ENCODE measurements at regions not wholly inside any gene's neighbourhood (a gene's known extent, or its start where the extent isn't known, plus 50 kb on each side); places are given as distances from the start of the nearest gene placed in this dataset.
A peak's percentile ranks its signal among the peaks of the same experiment; 100 is the strongest.

DNA sequence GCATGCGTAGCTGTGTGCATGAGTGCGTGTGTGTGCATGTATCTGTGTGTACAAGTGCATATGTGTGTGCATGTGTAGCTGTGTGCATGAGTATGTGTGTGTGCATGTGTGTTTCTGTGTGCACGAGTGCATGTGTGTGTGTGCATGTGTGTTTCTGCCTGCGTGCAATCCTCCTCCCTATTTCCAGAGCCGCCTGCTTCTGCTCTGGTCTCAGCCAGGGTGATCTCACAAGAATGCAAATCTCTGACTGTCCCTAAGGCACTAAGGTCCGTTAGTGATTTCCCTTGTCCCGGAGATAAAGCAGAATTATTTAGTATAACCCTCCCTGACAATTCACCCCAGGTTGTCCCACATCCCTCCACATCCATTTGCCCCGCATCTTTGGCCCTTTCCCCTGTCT, 530.3 kb downstream of the TCERG1L start:
- TF ChIP-seq ZFX (IDR thresholded peaks at IDR 0.05) (no peak), CTCF (conservative IDR thresholded peaks at IDR 0.05) (no peak)
- no peak overlapping the region for H3K27ac ChIP-seq

DNA sequence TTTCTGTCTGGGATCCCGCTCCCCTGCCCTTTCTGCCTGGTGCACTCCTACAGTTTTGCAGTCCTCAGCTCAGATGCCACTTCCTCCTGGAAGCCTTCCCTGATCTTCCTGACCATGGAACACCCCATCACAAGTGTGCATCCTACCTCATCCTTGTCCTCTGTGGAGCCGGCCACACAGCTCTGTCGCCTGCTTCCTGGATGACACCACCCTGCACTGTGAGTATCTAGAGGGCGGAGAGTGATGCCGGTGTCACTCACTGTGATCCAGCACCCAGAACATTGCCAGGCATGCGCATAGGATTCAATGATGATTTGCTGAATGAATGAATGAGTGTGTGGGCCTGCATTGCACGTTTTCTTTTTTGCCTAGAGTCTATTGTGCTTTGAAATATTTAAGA, 529.9 kb downstream of the TCERG1L start:
- no peak overlapping the region for H3K27ac ChIP-seq
- TF ChIP-seq CTCF (conservative IDR thresholded peaks at IDR 0.05) = no peak
- no peak for TF ChIP-seq ZFX (IDR thresholded peaks at IDR 0.05)

- no peak overlapping the region for H3K27ac ChIP-seq
Measured at GRCh38 chr10:130782467-130782866, 529.1 kb downstream of the TCERG1L start.

GRCh38 chr10:130784326-130784725, 527.2 kb downstream of the TCERG1L start:
- TF ChIP-seq CTCF (conservative IDR thresholded peaks at IDR 0.05) (no peak), ZFX (IDR thresholded peaks at IDR 0.05) (no peak)

More at GRCh38 chr10:130782467-130782866, 529.1 kb downstream of the TCERG1L start:
- TF ChIP-seq CTCF (conservative IDR thresholded peaks at IDR 0.05) (no peak), ZFX (IDR thresholded peaks at IDR 0.05) (no peak)

DNA sequence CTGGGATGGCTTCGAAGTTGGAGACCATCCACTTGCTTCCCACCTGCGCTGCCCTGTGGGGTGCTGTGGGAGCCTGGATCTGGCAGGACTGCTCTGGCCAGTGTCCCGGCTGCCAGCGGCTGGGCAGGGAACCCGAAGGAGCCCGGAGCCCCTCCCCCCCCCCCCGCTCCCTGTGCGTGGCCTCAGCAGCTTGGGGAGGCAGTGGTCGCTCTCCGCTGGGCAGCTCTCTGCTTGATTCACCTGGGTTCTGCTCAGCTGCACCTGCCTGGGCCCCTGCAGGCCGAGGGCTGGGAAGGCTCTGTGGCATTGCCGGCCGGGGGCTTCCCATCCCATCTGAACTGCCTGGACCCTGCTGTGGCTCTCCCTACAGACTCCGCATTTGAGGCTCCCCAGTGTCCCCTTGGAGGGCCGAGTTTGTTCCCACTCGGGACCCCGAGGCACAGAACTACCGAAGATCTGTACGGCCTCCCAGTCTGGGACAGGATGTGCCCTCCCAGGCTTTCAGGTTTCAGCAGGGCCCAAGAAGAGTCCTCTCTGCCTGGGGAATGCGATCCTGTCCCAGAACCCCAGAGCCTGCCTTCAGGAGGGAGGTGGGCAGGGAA, 525.1 kb downstream of the TCERG1L start:
- TF ChIP-seq ZFX (IDR thresholded peaks at IDR 0.05) (no peak), CTCF (conservative IDR thresholded peaks at IDR 0.05) (no peak)
- peak overlapping the region; percentile 15; the same call in 1 of the 2 replicates for H3K27ac ChIP-seq

More at GRCh38 chr10:130784326-130784725, 527.2 kb downstream of the TCERG1L start:
- H3K27ac ChIP-seq = no peak overlapping the region

DNA sequence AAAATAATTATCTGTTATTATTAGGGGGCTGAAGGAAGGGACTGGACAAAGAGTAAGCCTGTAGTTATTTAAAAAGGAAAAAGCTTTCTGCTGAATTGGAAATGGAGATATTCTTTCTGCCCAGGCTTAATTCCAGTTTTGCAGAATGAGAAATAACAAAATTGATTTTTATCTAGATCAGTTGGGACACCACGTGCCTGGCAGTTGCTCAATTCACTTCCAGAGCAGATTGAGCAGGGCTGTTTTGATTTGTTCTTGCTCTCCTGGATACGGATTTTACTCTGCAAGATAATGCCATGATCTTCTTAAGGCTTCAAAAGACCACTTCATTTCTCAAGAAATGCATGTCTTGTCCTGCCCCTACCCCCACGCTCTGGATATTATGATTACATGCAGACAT, 524.3 kb downstream of the TCERG1L start:
- H3K27ac ChIP-seq = peak overlapping the region; percentile 50
- TF ChIP-seq ZFX (IDR thresholded peaks at IDR 0.05) = no peak

GRCh38 chr10:130787821-130788220, 523.7 kb downstream of the TCERG1L start:
- H3K27ac ChIP-seq = peak overlapping the region; percentile 50
- TF ChIP-seq CTCF (conservative IDR thresholded peaks at IDR 0.05) (no peak), ZFX (IDR thresholded peaks at IDR 0.05) (no peak)

GRCh38 chr10:130790339-130790738, 521.2 kb downstream of the TCERG1L start:
- TF ChIP-seq ZFX (IDR thresholded peaks at IDR 0.05) = no peak
- TF ChIP-seq CTCF (conservative IDR thresholded peaks at IDR 0.05) = no peak
- no peak overlapping the region for H3K27ac ChIP-seq
